ENCODE measurements at regions not wholly inside any gene's neighbourhood (a gene's known extent, or its start where the extent isn't known, plus 50 kb on each side); places are given as distances from the start of the nearest gene placed in this dataset.

DNA sequence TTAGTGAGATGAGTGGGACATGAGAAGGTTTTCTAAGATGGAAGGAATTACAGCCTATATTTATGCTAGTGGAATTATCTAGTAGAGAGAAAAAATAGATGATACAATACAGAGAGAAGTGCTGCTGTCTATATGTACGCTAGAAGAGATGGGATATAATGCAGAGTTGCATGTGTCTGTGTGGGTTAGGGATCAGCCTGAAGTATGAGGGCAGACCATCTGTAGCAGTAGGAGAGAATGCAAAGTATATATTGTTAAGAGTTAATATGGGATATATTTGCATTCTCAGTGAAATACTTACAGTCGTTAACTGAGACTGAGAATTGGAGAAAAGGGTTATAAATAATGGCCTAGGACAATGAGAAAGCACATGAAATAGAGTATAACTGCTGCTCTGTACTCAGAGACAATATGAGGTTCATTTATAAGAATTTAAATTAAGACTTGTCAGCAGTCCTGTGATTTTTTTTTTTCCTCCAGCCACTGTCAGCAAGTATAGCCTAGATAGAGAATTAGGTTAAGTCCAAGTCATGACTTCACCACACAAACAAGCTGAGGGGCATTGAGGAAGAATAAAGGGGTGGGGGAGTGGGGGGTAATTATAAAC lies 77.8 kb downstream of the SLITRK1 start:
- ATAC-seq (ENCODE audit: low read depth) = no peak
- in situ Hi-C loops (cut with MboI; ENCODE audit: low sequenced_read_pairs) (no loop called here), intact Hi-C loops (cut with micrococcal nuclease) (loop anchor here (10.0 kb wide), 1 partner anchor 430 kb away; no protein-coding TSS in a partner anchor), dilution Hi-C loops (cut with HindIII; ENCODE audit: low sequenced_read_pairs, unreplicated experiment) (no loop called here)
- Histone ChIP-seq H3K9ac (ENCODE audit: low read depth, low read length) (no peak overlapping the region), H3K4me3 (ENCODE audit: insufficient read depth, low read depth, low read length) (no peak overlapping the region), H2AFZ (replicated peaks; ENCODE audit: low read length, poor library complexity) (no peak overlapping the region), H3K27ac (ENCODE audit: insufficient read depth, low read length) (no peak overlapping the region), H4K5ac (ENCODE audit: low read depth, low read length) (no peak overlapping the region), H3K36me3 (ENCODE audit: control insufficient read depth, insufficient read depth, low read length) (no peaks in the 10 kb centered on the region), H2BK15ac (ENCODE audit: low read depth, low read length) (no peak overlapping the region), H3K18ac (ENCODE audit: low read depth, low read length) (no peak overlapping the region), H3K4me1 (ENCODE audit: control insufficient read depth, insufficient read depth, low read length) (no peaks in the 10 kb centered on the region), H3K14ac (replicated peaks; ENCODE audit: low read depth, low read length) (no peak overlapping the region), H3K56ac (ENCODE audit: extremely low read depth, insufficient read depth, low read length) (no peak overlapping the region), H3K23ac (ENCODE audit: low read depth, low read length) (no peak overlapping the region), H2AK9ac (replicated peaks; ENCODE audit: low read depth, low read length, poor library complexity) (no peak overlapping the region), H3K9me1 (ENCODE audit: insufficient read depth, low read length) (no peaks in the 10 kb centered on the region), H3K9me3 (ENCODE audit: control insufficient read depth, insufficient read depth, low read length) (peaks cover 2% of the 10 kb centered on the region; the same call in 1 of the 2 replicates), H4K8ac (ENCODE audit: low read depth in 2 of 2, low read length in 2 of 2) (no peak overlapping the region), H4K20me1 (ENCODE audit: insufficient read depth, low read length) (no peaks in the 10 kb centered on the region), H2BK5ac (ENCODE audit: low read depth, low read length, poor library complexity, severe bottlenecking) (no peak overlapping the region), H2BK20ac (ENCODE audit: low read depth, low read length) (no peak overlapping the region), H3K79me1 (ENCODE audit: low read depth in 1 of 2, low read length in 2 of 2) (no peaks in the 10 kb centered on the region), H4K91ac (ENCODE audit: insufficient read depth, low read depth, low read length) (no peak overlapping the region), H2AK5ac (ENCODE audit: low read depth, low read length) (no peak overlapping the region), H3K4me2 (ENCODE audit: low read depth, low read length) (no peak overlapping the region), H3K27me3 (ENCODE audit: control insufficient read depth, insufficient read depth, low read length) (no peaks in the 10 kb centered on the region), H3K4ac (ENCODE audit: low read depth, low read length) (no peak overlapping the region), H2BK120ac (ENCODE audit: low read depth, low read length) (no peak overlapping the region)
- POLR2A ChIA-PET (ENCODE audit: unreplicated experiment) = no interaction called here
- no CpG with 5 or more reads among the region's 2 CpGs for WGBS, 2 experiments (ENCODE audit: extremely low coverage in 2 of 2, insufficient read length in 1 of 2)
- TF ChIP-seq BHLHE40 (IDR thresholded peaks at IDR 0.05; ENCODE audit: low read depth, low read length) = no peak
- TF ChIP-seq FOS (IDR thresholded peaks at IDR 0.05; ENCODE audit: low read depth, low read length) = no peak
- no peak for TF ChIP-seq MXI1 (IDR thresholded peaks at IDR 0.05; ENCODE audit: borderline replicate concordance, low read depth, low read length)
- no peak for TF ChIP-seq CHD1 (IDR thresholded peaks at IDR 0.05; ENCODE audit: low read depth, low read length)
- TF ChIP-seq MAFK (IDR thresholded peaks at IDR 0.05; ENCODE audit: low read depth, low read length) = no peak
- TF ChIP-seq, protein P1, sequence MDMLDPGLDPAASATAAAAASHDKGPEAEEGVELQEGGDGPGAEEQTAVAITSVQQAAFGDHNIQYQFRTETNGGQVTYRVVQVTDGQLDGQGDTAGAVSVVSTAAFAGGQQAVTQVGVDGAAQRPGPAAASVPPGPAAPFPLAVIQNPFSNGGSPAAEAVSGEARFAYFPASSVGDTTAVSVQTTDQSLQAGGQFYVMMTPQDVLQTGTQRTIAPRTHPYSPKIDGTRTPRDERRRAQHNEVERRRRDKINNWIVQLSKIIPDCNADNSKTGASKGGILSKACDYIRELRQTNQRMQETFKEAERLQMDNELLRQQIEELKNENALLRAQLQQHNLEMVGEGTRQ (IDR thresholded peaks at IDR 0.05; ENCODE audit: low read depth, low read length) = no peak
- TF ChIP-seq POLR2A (IDR thresholded peaks at IDR 0.05; ENCODE audit: low read depth, low read length) = no peak
- DNase-seq = no peak
- no TSS peak for BruUV-seq (replicated peaks)
- CTCF ChIA-PET = no interaction called here

Data from IMR-90 (cell line).